ENCODE measurements at regions not wholly inside any gene's neighbourhood (a gene's known extent, or its start where the extent isn't known, plus 50 kb on each side); places are given as distances from the start of the nearest gene placed in this dataset.

- no peaks in the 10 kb centered on the region for H3K36me3 ChIP-seq (ENCODE audit: control insufficient read depth, insufficient read depth, low read length)
- H3K9me3 ChIP-seq (ENCODE audit: control insufficient read depth, insufficient read depth, low read depth, low read length): no peaks in the 10 kb centered on the region
- POLR2A ChIA-PET: no interaction called here
- in situ Hi-C loops (cut with HindIII; ENCODE audit: low pct_unique_long_range_greater_than_20kb, low sequenced_read_pairs) (no loop called here), intact Hi-C loops (cut with micrococcal nuclease; ENCODE audit: unreplicated experiment) (no loop called here)
- no peak for TF ChIP-seq SIN3A (IDR thresholded peaks at IDR 0.05; ENCODE audit: borderline replicate concordance, insufficient read depth, low read depth, low read length)
- no peak for TF ChIP-seq CTCF (IDR thresholded peaks at IDR 0.05)
- no TSS peak for BruUV-seq (replicated peaks)
- CTCF ChIA-PET: no interaction called here
- ATAC-seq (no peak), DNase-seq (ENCODE audit: low read depth, low spot score) (no peak)
- no peaks in the 10 kb centered on the region for H3K4me1 ChIP-seq (ENCODE audit: control insufficient read depth, insufficient read depth, low read length)
- H3K4me3 ChIP-seq (ENCODE audit: low read depth in 2 of 2, low read length in 2 of 2): no peak overlapping the region
- no peak overlapping the region for H3K27ac ChIP-seq (ENCODE audit: low read length)
- no peaks in the 10 kb centered on the region for H3K27me3 ChIP-seq (ENCODE audit: control insufficient read depth, insufficient read depth, low read length)
Measured at GRCh38 chr3:148528024-148528423, 169.7 kb upstream of the AGTR1 start.

- no peak for TF ChIP-seq CTCF (IDR thresholded peaks at IDR 0.05)
- no peak for TF ChIP-seq SIN3A (IDR thresholded peaks at IDR 0.05; ENCODE audit: borderline replicate concordance, insufficient read depth, low read depth, low read length)
- no peak for TF ChIP-seq TCF7L2 (IDR thresholded peaks at IDR 0.05; ENCODE audit: low read depth, low read length)
- TF ChIP-seq REST (IDR thresholded peaks at IDR 0.05; ENCODE audit: insufficient read depth in 1 of 2, low read depth in 2 of 2, low read length in 1 of 2): no peak
- TF ChIP-seq POLR2AphosphoS5 (IDR thresholded peaks at IDR 0.05; ENCODE audit: low read depth, low read length): no peak
- H3K27me3 ChIP-seq (ENCODE audit: control insufficient read depth, insufficient read depth, low read length): no peaks in the 10 kb centered on the region
- POLR2A ChIA-PET: no interaction called here
- no peak overlapping the region for H3K4me3 ChIP-seq (ENCODE audit: low read depth in 2 of 2, low read length in 2 of 2)
- no TSS peak for BruUV-seq (replicated peaks)
- CTCF ChIA-PET: no interaction called here
- intact Hi-C loops (cut with micrococcal nuclease; ENCODE audit: unreplicated experiment): no loop called here
- no peak overlapping the region for H3K27ac ChIP-seq (ENCODE audit: low read length)
- no peaks in the 10 kb centered on the region for H3K36me3 ChIP-seq (ENCODE audit: control insufficient read depth, insufficient read depth, low read length)
- H3K4me1 ChIP-seq (ENCODE audit: control insufficient read depth, insufficient read depth, low read length): no peaks in the 10 kb centered on the region
- no peak for DNase-seq (ENCODE audit: low read depth, low spot score)
- no peaks in the 10 kb centered on the region for H3K9me3 ChIP-seq (ENCODE audit: control insufficient read depth, insufficient read depth, low read depth, low read length)
- in situ Hi-C loops (cut with HindIII; ENCODE audit: low pct_unique_long_range_greater_than_20kb, low sequenced_read_pairs): no loop called here
- no peak for ATAC-seq
Measured at GRCh38 chr3:148531836-148532235, 165.9 kb upstream of the AGTR1 start.

GRCh38 chr3:148532326-148532725 lies 165.4 kb upstream of the AGTR1 start:
- DNase-seq (ENCODE audit: low read depth, low spot score) (no peak), ATAC-seq (no peak)
- Histone ChIP-seq H3K27me3 (ENCODE audit: control insufficient read depth, insufficient read depth, low read length) (no peaks in the 10 kb centered on the region), H3K27ac (ENCODE audit: low read length) (no peak overlapping the region), H3K36me3 (ENCODE audit: control insufficient read depth, insufficient read depth, low read length) (no peaks in the 10 kb centered on the region), H3K4me3 (ENCODE audit: low read depth in 2 of 2, low read length in 2 of 2) (no peak overlapping the region), H3K9me3 (ENCODE audit: control insufficient read depth, insufficient read depth, low read depth, low read length) (no peaks in the 10 kb centered on the region), H3K4me1 (ENCODE audit: control insufficient read depth, insufficient read depth, low read length) (no peaks in the 10 kb centered on the region)
- in situ Hi-C loops (cut with HindIII; ENCODE audit: low pct_unique_long_range_greater_than_20kb, low sequenced_read_pairs): no loop called here
- no TSS peak for BruUV-seq (replicated peaks)
- TF ChIP-seq POLR2AphosphoS5 (IDR thresholded peaks at IDR 0.05; ENCODE audit: low read depth, low read length) (no peak), SIN3A (IDR thresholded peaks at IDR 0.05; ENCODE audit: borderline replicate concordance, insufficient read depth, low read depth, low read length) (no peak), REST (IDR thresholded peaks at IDR 0.05; ENCODE audit: insufficient read depth in 1 of 2, low read depth in 2 of 2, low read length in 1 of 2) (no peak), TCF7L2 (IDR thresholded peaks at IDR 0.05; ENCODE audit: low read depth, low read length) (no peak), CTCF (IDR thresholded peaks at IDR 0.05) (no peak)
- ChIA-PET CTCF (no interaction called here), POLR2A (no interaction called here)
- intact Hi-C loops (cut with micrococcal nuclease; ENCODE audit: unreplicated experiment): no loop called here

Data from Panc1 (cell line).